HG02763 (cell line): ENCODE measurements at regions not wholly inside any gene's neighbourhood (a gene's known extent, or its start where the extent isn't known, plus 50 kb on each side); places are given as distances from the start of the nearest gene placed in this dataset.

Source experiments
- ATAC-seq: cut with Tn5 transposase; IDR thresholded peaks from one replicate; pipeline ENCODE4 v1.9.1; 2021; ENCODE audit warnings: mild to moderate bottlenecking, moderate library complexity; ENCODE audit not compliant: unreplicated experiment

DNA sequence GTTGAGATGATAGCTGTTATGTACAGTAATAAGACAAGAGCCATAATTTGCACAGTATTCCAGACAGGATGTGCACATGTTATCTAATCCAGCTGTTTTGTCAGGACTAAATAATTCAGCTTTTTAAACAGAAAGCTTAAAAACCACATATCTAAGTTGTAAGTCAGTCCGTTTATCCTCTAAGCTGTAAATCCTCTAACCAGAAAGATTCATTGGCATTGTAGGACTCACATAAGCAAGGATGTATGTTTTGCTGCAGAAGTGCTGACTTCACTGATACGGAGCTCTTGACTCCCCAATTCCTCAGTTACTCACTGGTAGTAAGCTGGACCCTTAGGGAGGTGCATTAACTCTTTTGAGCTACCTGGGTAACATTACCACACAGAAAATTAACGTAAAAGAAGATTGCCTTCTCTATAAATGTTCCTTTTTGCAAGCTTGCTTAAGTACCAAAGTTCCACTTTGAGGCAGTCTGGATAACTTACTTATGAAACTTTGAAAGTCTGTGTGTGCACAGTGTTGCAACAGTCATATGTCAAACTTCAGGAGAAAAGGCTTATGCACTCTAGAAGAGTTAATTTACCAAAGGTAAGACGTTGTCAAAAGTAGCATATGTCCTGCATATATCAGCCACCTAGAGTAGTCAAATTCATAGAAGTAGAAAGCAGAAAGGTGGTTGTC is 58.3 kb upstream of the MAGEB2 start:
- ATAC-seq = no peak

GRCh38 chrX:30161043-30161442 is 54.3 kb upstream of the MAGEB2 start:
- ATAC-seq = no peak
